22Rv1 (cell line): ENCODE measurements at regions not wholly inside any gene's neighbourhood (a gene's known extent, or its start where the extent isn't known, plus 50 kb on each side); places are given as distances from the start of the nearest gene placed in this dataset.

Experiments
- H3K27ac ChIP-seq: fragments of 450-650 bp; 2 replicates; pipeline ENCODE4 v1.5.1; 2017
- ZFX ChIP-seq: fragments of 450-650 bp; IDR thresholded peaks from 2 replicates; pipeline ENCODE4 v1.6.1; 2017; ENCODE audit warnings: antibody characterized with exemption, borderline replicate concordance
- TF ChIP-seq, protein P1 (sequence below): fragments of 450-650 bp; IDR thresholded peaks from 2 replicates; pipeline ENCODE4 v1.5.1; 2017; ENCODE audit warnings: mild to moderate bottlenecking

- H3K27ac ChIP-seq = no peak overlapping the region
- no peak for TF ChIP-seq ZFX
- TF ChIP-seq, protein P1, sequence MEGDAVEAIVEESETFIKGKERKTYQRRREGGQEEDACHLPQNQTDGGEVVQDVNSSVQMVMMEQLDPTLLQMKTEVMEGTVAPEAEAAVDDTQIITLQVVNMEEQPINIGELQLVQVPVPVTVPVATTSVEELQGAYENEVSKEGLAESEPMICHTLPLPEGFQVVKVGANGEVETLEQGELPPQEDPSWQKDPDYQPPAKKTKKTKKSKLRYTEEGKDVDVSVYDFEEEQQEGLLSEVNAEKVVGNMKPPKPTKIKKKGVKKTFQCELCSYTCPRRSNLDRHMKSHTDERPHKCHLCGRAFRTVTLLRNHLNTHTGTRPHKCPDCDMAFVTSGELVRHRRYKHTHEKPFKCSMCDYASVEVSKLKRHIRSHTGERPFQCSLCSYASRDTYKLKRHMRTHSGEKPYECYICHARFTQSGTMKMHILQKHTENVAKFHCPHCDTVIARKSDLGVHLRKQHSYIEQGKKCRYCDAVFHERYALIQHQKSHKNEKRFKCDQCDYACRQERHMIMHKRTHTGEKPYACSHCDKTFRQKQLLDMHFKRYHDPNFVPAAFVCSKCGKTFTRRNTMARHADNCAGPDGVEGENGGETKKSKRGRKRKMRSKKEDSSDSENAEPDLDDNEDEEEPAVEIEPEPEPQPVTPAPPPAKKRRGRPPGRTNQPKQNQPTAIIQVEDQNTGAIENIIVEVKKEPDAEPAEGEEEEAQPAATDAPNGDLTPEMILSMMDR = no peak
Measured at GRCh38 chr10:113422371-113422770, 130.5 kb upstream of the HABP2 start.

DNA sequence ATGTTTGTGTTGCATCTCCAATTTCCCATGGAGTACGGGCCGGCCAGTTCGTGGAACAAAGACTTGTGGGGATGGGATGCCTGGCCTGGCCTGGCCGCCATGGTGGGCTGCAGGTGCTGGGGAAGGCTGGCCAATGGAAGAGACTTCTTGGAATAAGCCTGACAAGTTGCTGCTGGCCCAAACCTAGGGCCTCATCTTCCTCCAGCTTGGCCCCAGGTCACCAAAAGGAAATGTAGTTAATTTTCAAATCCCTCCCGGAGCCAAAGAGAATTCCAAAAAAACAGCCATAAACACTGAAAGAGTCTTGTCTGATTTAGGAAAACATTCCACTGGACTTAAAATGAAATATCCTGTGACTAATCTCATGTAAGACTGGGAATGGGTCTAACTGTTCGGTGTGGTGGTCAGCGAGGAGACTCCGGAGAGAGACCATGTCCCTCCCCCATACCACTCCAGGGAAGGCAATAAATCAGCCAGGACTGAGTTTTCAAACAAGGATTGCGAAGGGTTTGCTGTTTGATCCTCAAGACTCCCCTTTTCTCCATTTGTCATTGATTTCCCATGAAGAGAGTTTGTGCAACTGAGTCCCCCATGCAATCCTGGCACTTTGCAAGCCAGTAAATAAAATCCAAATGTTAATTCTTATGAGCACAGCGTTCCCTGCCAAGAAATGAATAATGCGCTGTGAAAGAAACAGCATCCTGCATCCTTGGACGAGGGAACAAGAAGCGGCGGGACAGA lies 128.7 kb upstream of the HABP2 start:
- no peak overlapping the region for H3K27ac ChIP-seq
- TF ChIP-seq, protein P1 = no peak
- no peak for TF ChIP-seq ZFX

- no peak overlapping the region for H3K27ac ChIP-seq
- TF ChIP-seq ZFX = no peak
- TF ChIP-seq, protein P1 = no peak
Measured at GRCh38 chr10:113425008-113425407, 127.8 kb upstream of the HABP2 start.

DNA sequence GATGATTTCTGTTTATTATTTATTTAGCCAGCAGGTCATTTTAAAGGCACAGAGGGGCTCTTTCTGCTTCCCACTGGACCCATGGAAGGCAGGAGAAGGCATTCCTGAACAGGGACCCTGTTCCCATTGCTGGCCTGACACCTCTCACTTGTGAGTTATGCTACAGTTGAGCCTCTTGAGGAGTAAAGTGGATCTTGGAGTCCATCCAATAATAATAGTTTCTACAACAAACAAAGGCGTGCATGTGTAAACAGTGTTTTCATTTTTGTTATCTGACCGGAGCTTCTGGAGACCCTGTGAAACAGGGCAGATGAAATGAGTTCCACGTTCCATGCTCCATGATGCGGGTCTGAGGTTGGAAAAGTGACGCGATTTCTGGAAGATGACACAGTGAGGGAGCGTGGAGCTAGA lies 127.3 kb upstream of the HABP2 start:
- no peak overlapping the region for H3K27ac ChIP-seq
- TF ChIP-seq, protein P1 = no peak
- no peak for TF ChIP-seq ZFX

- no peak for TF ChIP-seq ZFX
- TF ChIP-seq, protein P1 = no peak
- no peak overlapping the region for H3K27ac ChIP-seq
Measured at GRCh38 chr10:113426181-113426877, 126.5 kb upstream of the HABP2 start.

GRCh38 chr10:113427236-113427735 lies 125.6 kb upstream of the HABP2 start:
- TF ChIP-seq, protein P1 = no peak
- TF ChIP-seq ZFX = no peak
- H3K27ac ChIP-seq = no peak overlapping the region
